H1 (cell line): ENCODE measurements at regions not wholly inside any gene's neighbourhood (a gene's known extent, or its start where the extent isn't known, plus 50 kb on each side); places are given as distances from the start of the nearest gene placed in this dataset.

Experiments used
- CTCF ChIA-PET: fragments of 300-600 bp; sonication (Branson Sonifier 250); formaldehyde crosslinking; loops from one replicate; lab custom pipeline; 2021; ENCODE audit not compliant: partially characterized antibody; lab: Charles Lee
- POLR2A ChIA-PET: fragments of 300-600 bp; sonication (Branson Sonifier 250); formaldehyde crosslinking; loops from one replicate; lab custom pipeline; 2021; ENCODE audit warnings: inconsistent platforms; ENCODE audit not compliant: partially characterized antibody; lab: Charles Lee
- DNase-seq, 2 experiments: peaks; one replicate each; pipeline versions ENCODE4 v3.0.0 to v3.0.0-alpha.2; 2010 to 2022; ENCODE audit warnings: low spot score in 2 of 2, low read depth in 1 of 2, mixed read lengths in 1 of 2
- FAIRE-seq: peaks from 2 replicates; lab custom pipeline; 2011; peaks lifted over from hg19 to GRCh38; lab: Jason Lieb, UNC
- H2AFZ ChIP-seq: 2 replicates; pipeline ENCODE4 v1.8.1; 2012; ENCODE audit warnings: low read length, inconsistent platforms
- H2AK5ac ChIP-seq: 2 replicates; pipeline ENCODE4 v1.6.1; 2013; ENCODE audit warnings: low read depth, low read length
- H2BK120ac ChIP-seq: replicated peaks from 2 replicates; pipeline ENCODE3; 2013; ENCODE audit warnings: low read depth, low read length, inconsistent platforms
- H2BK12ac ChIP-seq: 2 replicates; pipeline ENCODE4 v1.6.1; 2013; ENCODE audit warnings: low read depth, low read length
- H2BK15ac ChIP-seq: 2 replicates; pipeline ENCODE4 v1.6.1; 2013; ENCODE audit warnings: low read length
- H2BK20ac ChIP-seq: 2 replicates; pipeline ENCODE4 v1.6.1; 2013; ENCODE audit warnings: low read length
- H2BK5ac ChIP-seq: 2 replicates; pipeline ENCODE4 v1.6.1; 2013; ENCODE audit warnings: low read depth, low read length
- H3K14ac ChIP-seq: 2 replicates; pipeline ENCODE4 v1.6.1; 2013; ENCODE audit warnings: inconsistent platforms; ENCODE audit not compliant: insufficient read length
- H3K18ac ChIP-seq: 2 replicates; pipeline ENCODE4 v1.6.1; 2013; ENCODE audit warnings: low read length; ENCODE audit errors: extremely low read depth
- H3K23ac ChIP-seq: 2 replicates; pipeline ENCODE4 v1.6.1; 2013; ENCODE audit warnings: inconsistent platforms; ENCODE audit not compliant: insufficient read length
- H3K23me2 ChIP-seq: 2 replicates; pipeline ENCODE4 v1.6.1; 2013; ENCODE audit warnings: low read depth, low read length
- H3K27ac ChIP-seq: 2 replicates; pipeline ENCODE4 v1.6.1; 2011; ENCODE audit warnings: low read depth, low read length, inconsistent platforms
- H3K27me3 ChIP-seq, 4 experiments: replicated peaks in 1 of 4; 1 replicate in 1 of 4; 2 replicates in 3 of 4; pipeline versions ENCODE4 v1.6.1 to v1.8.1; 2011 to 2013; ENCODE audit warnings: low read length in 3 of 4, mild to moderate bottlenecking in 3 of 4, inconsistent platforms in 2 of 4, mixed read lengths in 2 of 4, moderate library complexity in 1 of 4; ENCODE audit not compliant: control insufficient read depth in 3 of 4, insufficient read depth in 3 of 4; ENCODE audit errors: extremely low read depth in 1 of 4
- H3K36me3 ChIP-seq, 4 experiments: 2 replicates each; pipeline versions ENCODE4 v1.6.1 to v1.8.1; 2011 to 2013; ENCODE audit warnings: mild to moderate bottlenecking in 4 of 4, low read length in 3 of 4, moderate library complexity in 2 of 4, control low read depth in 1 of 4, inconsistent platforms in 1 of 4; ENCODE audit not compliant: insufficient read depth in 4 of 4, control insufficient read depth in 2 of 4
- H3K4ac ChIP-seq: replicated peaks from 2 replicates; pipeline ENCODE3; 2013; ENCODE audit warnings: low read length, low read depth, mixed read lengths, inconsistent platforms; ENCODE audit not compliant: insufficient read length
- H3K4me1 ChIP-seq, 4 experiments: replicated peaks in 1 of 4; 1 replicate in 1 of 4; 2 replicates in 3 of 4; pipeline versions ENCODE4 v1.6.1 to v1.8.1; 2011 to 2013; ENCODE audit warnings: low read length in 3 of 4, inconsistent platforms in 2 of 4, mixed read lengths in 1 of 4; ENCODE audit not compliant: insufficient read depth in 4 of 4, control insufficient read depth in 3 of 4
- H3K4me2 ChIP-seq, 2 experiments: 2 replicates each; pipeline versions ENCODE4 v1.6.1 to v1.8.1; 2011 to 2013; ENCODE audit warnings: low read depth in 2 of 2, low read length in 2 of 2, control low read depth in 1 of 2, inconsistent platforms in 1 of 2, mild to moderate bottlenecking in 1 of 2; ENCODE audit not compliant: insufficient read depth in 1 of 2
- H3K4me3 ChIP-seq, 4 experiments: fragments of 200-600, 300-600 bp in 1 of 4; sonication (generic), shearing (Covaris generic), sonication (Bioruptor Twin) in 1 of 4; 2 replicates each; pipeline versions ENCODE4 v1.5.1 to v1.8.1; 2011 to 2016; ENCODE audit warnings: low read length in 4 of 4, low read depth in 3 of 4, control low read depth in 2 of 4, inconsistent platforms in 2 of 4, mild to moderate bottlenecking in 2 of 4, mixed read lengths in 1 of 4, moderate library complexity in 1 of 4; ENCODE audit not compliant: insufficient read depth in 2 of 4; ENCODE audit errors: extremely low read depth in 1 of 4
- H3K56ac ChIP-seq: replicated peaks from 2 replicates; pipeline ENCODE3; 2013; ENCODE audit warnings: low read depth, mild to moderate bottlenecking, mixed read lengths, low read length, inconsistent platforms; ENCODE audit not compliant: insufficient read length
- H3K79me1 ChIP-seq: 2 replicates; pipeline ENCODE4 v1.6.1; 2013; ENCODE audit warnings: low read depth, low read length, control low read depth
- H3K79me2 ChIP-seq, 2 experiments: 2 replicates each; pipeline versions ENCODE4 v1.6.1 to v1.8.1; 2012 to 2013; ENCODE audit warnings: low read length in 2 of 2, mild to moderate bottlenecking in 2 of 2, inconsistent platforms in 1 of 2; ENCODE audit not compliant: insufficient read depth in 2 of 2, control insufficient read depth in 1 of 2
- H3K9ac ChIP-seq, 4 experiments: replicated peaks in 1 of 4; 1 replicate in 1 of 4; 2 replicates in 3 of 4; pipeline versions ENCODE4 v1.6.1 to v1.8.1; 2011 to 2013; ENCODE audit warnings: low read depth in 3 of 4, low read length in 3 of 4, control low read depth in 2 of 4, mild to moderate bottlenecking in 2 of 4, moderate library complexity in 2 of 4, inconsistent platforms in 1 of 4; ENCODE audit errors: extremely low read depth in 1 of 4
- H3K9me3 ChIP-seq, 2 experiments: 2 replicates each; pipeline versions ENCODE4 v1.6.1 to v1.8.1; 2012 to 2013; ENCODE audit warnings: mild to moderate bottlenecking in 2 of 2, moderate library complexity in 2 of 2, control low read depth in 1 of 2, inconsistent platforms in 1 of 2, low read depth in 1 of 2, low read length in 1 of 2, mixed read lengths in 1 of 2; ENCODE audit not compliant: insufficient read depth in 2 of 2
- H4K20me1 ChIP-seq, 2 experiments: replicated peaks in 1 of 2; 2 replicates each; pipeline versions ENCODE3 to v1.8.1; 2011 to 2013; ENCODE audit warnings: inconsistent platforms in 2 of 2, low read length in 2 of 2, mild to moderate bottlenecking in 1 of 2; ENCODE audit not compliant: insufficient read depth in 2 of 2, control insufficient read depth in 1 of 2
- H4K5ac ChIP-seq: 2 replicates; pipeline ENCODE4 v1.6.1; 2013; ENCODE audit warnings: low read length, low read depth, mixed read lengths, inconsistent platforms; ENCODE audit not compliant: insufficient read length
- H4K8ac ChIP-seq: 2 replicates; pipeline ENCODE4 v1.8.0; 2013; ENCODE audit warnings: mild to moderate bottlenecking, moderate library complexity, low read length, inconsistent platforms; ENCODE audit not compliant: insufficient read depth; ENCODE audit errors: extremely low read depth
- H4K91ac ChIP-seq: replicated peaks from 2 replicates; pipeline ENCODE3; 2013; ENCODE audit warnings: low read length, mixed read lengths, inconsistent platforms; ENCODE audit not compliant: insufficient read length
- BRCA1 ChIP-seq: IDR thresholded peaks from 2 replicates; pipeline ENCODE4 v1.6.1; 2012; ENCODE audit warnings: low read depth, low read length, improper control_type of control experiment
- CBX8 ChIP-seq: fragments of 300-800, 300-1000 bp; sonication (generic); IDR thresholded peaks from 2 replicates; pipeline ENCODE4 v1.7.1; 2016; ENCODE audit warnings: low read depth, low read length, borderline replicate concordance
- EP300 ChIP-seq, 2 experiments: IDR thresholded peaks; 1 replicate in 1 of 2; 2 replicates in 1 of 2; pipeline ENCODE4 v1.6.1; 2011 to 2012; ENCODE audit warnings: low read depth in 2 of 2, low read length in 2 of 2, mild to moderate bottlenecking in 2 of 2, borderline replicate concordance in 1 of 2, inconsistent platforms in 1 of 2, moderate library complexity in 1 of 2
- MAFK ChIP-seq: IDR thresholded peaks from 2 replicates; pipeline ENCODE4 v1.6.1; 2012; ENCODE audit warnings: low read depth, mild to moderate bottlenecking, improper control_type of control experiment, low read length
- NANOG ChIP-seq: IDR thresholded peaks from 2 replicates; pipeline ENCODE4 v1.6.1; 2011; ENCODE audit warnings: low read length, low read depth, mild to moderate bottlenecking, inconsistent platforms; ENCODE audit not compliant: insufficient read depth, poor library complexity, severe bottlenecking
- POLR2A ChIP-seq, 2 experiments: IDR thresholded peaks; 1 replicate in 1 of 2; 2 replicates in 1 of 2; pipeline ENCODE4 v1.6.1; 2011; ENCODE audit warnings: low read depth in 2 of 2, low read length in 2 of 2, mild to moderate bottlenecking in 2 of 2; ENCODE audit errors: control extremely low read depth in 1 of 2
- POLR2AphosphoS5 ChIP-seq: IDR thresholded peaks from 2 replicates; pipeline ENCODE4 v1.6.1; 2011; ENCODE audit warnings: low read depth, low read length
- RBBP5 ChIP-seq: IDR thresholded peaks from 2 replicates; pipeline ENCODE4 v1.7.1; 2012; ENCODE audit warnings: low read depth, mild to moderate bottlenecking, inconsistent platforms, low read length, moderate library complexity, borderline replicate concordance
- SIX5 ChIP-seq: IDR thresholded peaks from 2 replicates; pipeline ENCODE4 v1.6.1; 2011; ENCODE audit warnings: mild to moderate bottlenecking, low read depth, low read length
- TBP ChIP-seq: IDR thresholded peaks from 2 replicates; pipeline ENCODE4 v1.6.1; 2011; ENCODE audit warnings: low read depth, low read length, improper control_type of control experiment
- WGBS, 2 experiments: shearing (Covaris generic) in 1 of 2; methylation state at CpG; one replicate each; pipeline versions ENCODE4 v1.1.6 to v1.1.7; 2013 to 2015; ENCODE audit warnings: low lambda C conversion rate in 2 of 2, mixed read lengths in 2 of 2, inconsistent platforms in 1 of 2, low coverage in 1 of 2, missing lambda C conversion rate in 1 of 2; ENCODE audit not compliant: insufficient replicate concordance in 2 of 2, insufficient coverage in 1 of 2, insufficient read length in 1 of 2; ENCODE audit errors: extremely low coverage in 1 of 2, missing lambda C conversion rate in 1 of 2; 5-methylcytosine and 5-hydroxymethylcytosine counted together
- TF ChIP-seq, protein P1 (sequence below): IDR thresholded peaks from 2 replicates; pipeline ENCODE4 v1.6.1; 2011; ENCODE audit warnings: low read depth, mild to moderate bottlenecking, low read length; ENCODE audit not compliant: insufficient read depth
- TF ChIP-seq, protein P2 (sequence below): IDR thresholded peaks from 2 replicates; pipeline ENCODE4 v1.6.1; 2011; ENCODE audit warnings: low read length, improper control_type of control experiment

DNA sequence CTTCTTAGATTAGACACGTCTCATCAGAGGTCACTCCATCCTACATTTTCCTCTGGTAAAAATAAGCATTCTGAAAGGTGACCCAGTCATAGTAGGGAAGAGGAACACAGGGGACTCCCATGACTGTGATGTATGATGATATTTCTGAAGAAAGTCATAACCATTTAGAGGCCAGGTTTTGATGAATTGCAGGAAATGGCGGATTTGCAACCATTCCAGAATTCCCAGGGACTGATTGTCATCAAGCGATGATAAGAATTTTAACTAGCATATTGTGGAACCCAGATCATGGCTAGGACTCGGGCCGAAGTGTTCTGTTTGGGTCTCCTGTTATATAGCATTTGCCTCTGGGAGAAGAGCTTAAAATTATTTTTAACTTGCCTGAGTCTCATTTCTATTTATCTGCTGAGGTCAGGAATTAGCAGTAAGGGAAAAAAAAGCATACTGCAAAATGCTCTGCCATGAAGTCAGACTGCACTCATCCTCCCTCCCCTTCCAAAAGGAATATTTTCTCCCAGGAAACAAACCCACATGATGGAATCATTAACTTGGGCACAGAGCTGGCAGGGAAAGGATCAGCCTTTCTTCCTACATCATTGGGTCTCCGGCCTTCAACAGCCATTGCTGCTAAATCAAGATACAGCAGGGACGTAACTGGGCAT, 286.7 kb downstream of the HLX start:
- no peak overlapping the region for H3K4ac ChIP-seq
- no peaks in the 10 kb centered on the region for H4K20me1 ChIP-seq
- DNase-seq (no peak), FAIRE-seq (no peak)
- H2BK120ac ChIP-seq, result no peak overlapping the region
- no peak overlapping the region for H3K4me2 ChIP-seq
- H3K9me3 ChIP-seq, result no peaks in the 10 kb centered on the region
- no peaks in the 10 kb centered on the region for H3K36me3 ChIP-seq
- no peak overlapping the region for H3K4me3 ChIP-seq
- no peak overlapping the region for H3K14ac ChIP-seq
- no peak overlapping the region for H4K5ac ChIP-seq
- no peaks in the 10 kb centered on the region for H3K79me2 ChIP-seq
- H2AFZ ChIP-seq, result no peak overlapping the region
- no peak overlapping the region for H3K23ac ChIP-seq
- H3K27me3 ChIP-seq, result no peaks in the 10 kb centered on the region
- H4K91ac ChIP-seq, result no peak overlapping the region
- H2BK12ac ChIP-seq, result no peak overlapping the region
- H3K79me1 ChIP-seq, result no peaks in the 10 kb centered on the region
- no peak overlapping the region for H3K27ac ChIP-seq
- no peak overlapping the region for H2BK15ac ChIP-seq
- H3K23me2 ChIP-seq, result no peaks in the 10 kb centered on the region
- peaks cover 0 to 15% (median 5%) of the 10 kb centered on the region in 4 experiments; a peak in 2 of 7 replicates for H3K4me1 ChIP-seq
- H3K9ac ChIP-seq, result no peak overlapping the region
- H3K18ac ChIP-seq, result no peak overlapping the region
- H2AK5ac ChIP-seq, result no peak overlapping the region
- no peak overlapping the region for H2BK20ac ChIP-seq
- 79% methylated on average over 7 of the region's 7 CpGs; no CpG with 5 or more reads in 1 of the 2 experiments for WGBS, 2 experiments
- H3K56ac ChIP-seq, result no peak overlapping the region
- CTCF ChIA-PET, result interaction anchor here (0.6 kb wide), 1 partner anchor 264 kb away, joined by 3 read pairs; no protein-coding TSS in a partner anchor
- POLR2A ChIA-PET, result no interaction called here
- H4K8ac ChIP-seq, result no peak overlapping the region
- H2BK5ac ChIP-seq, result no peak overlapping the region
- TF ChIP-seq CBX8 (no peak), NANOG (no peak), MAFK (no peak), EP300 (IDR thresholded peaks at IDR 0.05; ENCODE audit: borderline replicate concordance in 1 of 2, low read depth in 2 of 2, low read length in 2 of 2) (no peak), POLR2AphosphoS5 (no peak), SIX5 (no peak), BRCA1 (no peak), TBP (no peak), RBBP5 (no peak), POLR2A (IDR thresholded peaks at IDR 0.05; ENCODE audit: control extremely low read depth in 1 of 2, low read depth in 2 of 2, low read length in 2 of 2) (no peak)
- TF ChIP-seq, protein P1, sequence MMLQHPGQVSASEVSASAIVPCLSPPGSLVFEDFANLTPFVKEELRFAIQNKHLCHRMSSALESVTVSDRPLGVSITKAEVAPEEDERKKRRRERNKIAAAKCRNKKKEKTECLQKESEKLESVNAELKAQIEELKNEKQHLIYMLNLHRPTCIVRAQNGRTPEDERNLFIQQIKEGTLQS, result no peak
- TF ChIP-seq, protein P2, sequence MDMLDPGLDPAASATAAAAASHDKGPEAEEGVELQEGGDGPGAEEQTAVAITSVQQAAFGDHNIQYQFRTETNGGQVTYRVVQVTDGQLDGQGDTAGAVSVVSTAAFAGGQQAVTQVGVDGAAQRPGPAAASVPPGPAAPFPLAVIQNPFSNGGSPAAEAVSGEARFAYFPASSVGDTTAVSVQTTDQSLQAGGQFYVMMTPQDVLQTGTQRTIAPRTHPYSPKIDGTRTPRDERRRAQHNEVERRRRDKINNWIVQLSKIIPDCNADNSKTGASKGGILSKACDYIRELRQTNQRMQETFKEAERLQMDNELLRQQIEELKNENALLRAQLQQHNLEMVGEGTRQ, result no peak
